Ovary (tissue), 7 donors: ENCODE measurements at regions not wholly inside any gene's neighbourhood (a gene's known extent, or its start where the extent isn't known, plus 50 kb on each side); places are given as distances from the start of the nearest gene placed in this dataset.

Experiments
- DNase-seq, 5 donors: peaks; one replicate each; pipeline ENCODE4 v3.0.0-alpha.2; 2019 to 2020
- H3K27ac ChIP-seq, 2 donors: fragments of 200-600 bp; one replicate each; pipeline versions ENCODE4 v1.5.1 to v1.8.0; 2019 to 2022
- H3K27me3 ChIP-seq: fragments of 200-600 bp; one replicate; pipeline ENCODE4 v1.8.0; 2022
- H3K36me3 ChIP-seq: fragments of 200-600 bp; sonication (generic); one replicate; pipeline ENCODE4 v1.5.1; 2019
- H3K4me1 ChIP-seq: one replicate; pipeline ENCODE4 v1.8.1; 2013; ENCODE audit warnings: mild to moderate bottlenecking, moderate library complexity; ENCODE audit not compliant: insufficient read depth
- H3K4me3 ChIP-seq: fragments of 200-600 bp; sonication (generic); one replicate; pipeline ENCODE4 v1.5.1; 2017
- H3K9me3 ChIP-seq, 2 donors: fragments of 200-600 bp in 1 of 2; sonication (generic) in 1 of 2; one replicate each; pipeline versions ENCODE4 v1.5.1 to v1.8.1; 2013 to 2019; ENCODE audit warnings: mild to moderate bottlenecking in 1 of 2, moderate library complexity in 1 of 2
- EP300 ChIP-seq: sonication (generic); formaldehyde crosslinking; IDR thresholded peaks from one replicate; pipeline ENCODE4 v1.6.1; 2017; ENCODE audit warnings: antibody characterized with exemption
- POLR2A ChIP-seq: fragments of 450-650 bp; IDR thresholded peaks from one replicate; pipeline ENCODE4 v1.6.1; 2017; ENCODE audit warnings: antibody characterized with exemption, mild to moderate bottlenecking, moderate library complexity
- WGBS, 3 donors: extraction: QIAGEN DNeasy Blood & Tissue Kit in 1 of 3; methylation state at CpG; one replicate each; pipeline versions ENCODE4 v1.1.5 to v1.1.7; 2013 to 2017; 5-methylcytosine and 5-hydroxymethylcytosine counted together
- intact Hi-C, 4 donors: fragments of 100-400 bp; cut with DNase I; formaldehyde crosslinking; loops; one replicate each; pipeline versions ENCODE4 v1.11.0 to v1.15.1; 2022 to 2023
- TF ChIP-seq, protein P1 (sequence below), 3 donors: fragments of 450-650 bp in 2 of 3; fragments of 200-600 bp in 1 of 3; IDR thresholded peaks; one replicate each; pipeline versions ENCODE4 v1.5.1 to v1.8.0; 2016 to 2022; ENCODE audit warnings: antibody characterized with exemption in 3 of 3, mild to moderate bottlenecking in 1 of 3
- donor health status: DM: no; HTN: no; CAD: no; lungs with moderate emphysema.
- donor health status: DM: no; HTN: no; CAD: no.
- donor health status: Bipolar disorder and iron deficiency.
- donor health status: DM: no; HTN: no; CAD: no.
- donor health status: DM: yes; HTN: yes; CAD: no.

DNA sequence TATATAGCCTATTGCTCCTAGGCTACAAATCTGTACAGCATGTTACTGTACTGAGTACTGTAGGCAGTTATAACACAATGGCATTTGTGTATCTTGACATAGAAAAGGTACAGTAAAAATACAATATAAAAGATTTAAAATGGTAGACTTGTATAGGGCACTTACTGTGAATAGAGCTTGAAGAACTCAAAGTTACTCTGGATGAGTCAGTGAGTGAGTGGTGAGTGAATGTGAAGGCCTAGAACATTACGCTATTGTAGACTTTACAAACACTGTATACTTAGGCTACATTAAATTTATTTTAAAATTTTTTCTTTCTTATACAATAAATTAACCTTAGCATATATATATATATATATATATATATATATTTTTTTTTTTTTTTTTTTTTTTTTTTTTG is 140.0 kb upstream of the UBE2E1 start:
- H3K36me3 ChIP-seq = no peaks in the 10 kb centered on the region
- H3K27ac ChIP-seq = no peak overlapping the region
- no peaks in the 10 kb centered on the region for H3K27me3 ChIP-seq
- intact Hi-C loops = no loop called here
- no peak overlapping the region for H3K4me3 ChIP-seq
- TF ChIP-seq EP300 = no peak
- TF ChIP-seq, protein P1, sequence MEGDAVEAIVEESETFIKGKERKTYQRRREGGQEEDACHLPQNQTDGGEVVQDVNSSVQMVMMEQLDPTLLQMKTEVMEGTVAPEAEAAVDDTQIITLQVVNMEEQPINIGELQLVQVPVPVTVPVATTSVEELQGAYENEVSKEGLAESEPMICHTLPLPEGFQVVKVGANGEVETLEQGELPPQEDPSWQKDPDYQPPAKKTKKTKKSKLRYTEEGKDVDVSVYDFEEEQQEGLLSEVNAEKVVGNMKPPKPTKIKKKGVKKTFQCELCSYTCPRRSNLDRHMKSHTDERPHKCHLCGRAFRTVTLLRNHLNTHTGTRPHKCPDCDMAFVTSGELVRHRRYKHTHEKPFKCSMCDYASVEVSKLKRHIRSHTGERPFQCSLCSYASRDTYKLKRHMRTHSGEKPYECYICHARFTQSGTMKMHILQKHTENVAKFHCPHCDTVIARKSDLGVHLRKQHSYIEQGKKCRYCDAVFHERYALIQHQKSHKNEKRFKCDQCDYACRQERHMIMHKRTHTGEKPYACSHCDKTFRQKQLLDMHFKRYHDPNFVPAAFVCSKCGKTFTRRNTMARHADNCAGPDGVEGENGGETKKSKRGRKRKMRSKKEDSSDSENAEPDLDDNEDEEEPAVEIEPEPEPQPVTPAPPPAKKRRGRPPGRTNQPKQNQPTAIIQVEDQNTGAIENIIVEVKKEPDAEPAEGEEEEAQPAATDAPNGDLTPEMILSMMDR (IDR thresholded peaks at IDR 0.05) = no peak
- TF ChIP-seq POLR2A = no peak
- H3K9me3 ChIP-seq = no peaks in the 10 kb centered on the region
- no peak for DNase-seq
- peaks cover 5% of the 10 kb centered on the region for H3K4me1 ChIP-seq
- WGBS, 3 donors = 98 to 100% (median 99%) methylated on average over 1 of the region's 1 CpG

DNA sequence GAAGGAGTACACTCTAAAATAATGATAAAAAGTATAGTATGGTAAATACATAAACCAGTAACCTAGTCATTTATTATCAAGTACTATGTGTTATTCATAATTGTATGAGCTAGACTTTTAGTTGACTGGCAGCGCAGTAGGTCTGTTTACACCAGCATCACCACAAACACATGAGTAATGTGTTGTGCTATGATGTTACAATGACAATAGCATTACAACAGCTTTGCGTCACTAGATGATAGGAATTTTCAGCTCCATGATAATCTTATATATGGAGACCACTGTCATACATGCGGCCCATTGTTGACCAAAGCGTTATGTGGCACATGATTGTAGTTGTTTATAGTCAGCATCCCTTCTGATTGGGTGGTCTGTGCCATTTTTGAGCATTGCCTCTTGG is 138.9 kb upstream of the UBE2E1 start:
- 96 to 99% (median 97%) methylated on average over 4 of the region's 4 CpGs for whole genome bisulfite sequencing, 3 donors

DNA sequence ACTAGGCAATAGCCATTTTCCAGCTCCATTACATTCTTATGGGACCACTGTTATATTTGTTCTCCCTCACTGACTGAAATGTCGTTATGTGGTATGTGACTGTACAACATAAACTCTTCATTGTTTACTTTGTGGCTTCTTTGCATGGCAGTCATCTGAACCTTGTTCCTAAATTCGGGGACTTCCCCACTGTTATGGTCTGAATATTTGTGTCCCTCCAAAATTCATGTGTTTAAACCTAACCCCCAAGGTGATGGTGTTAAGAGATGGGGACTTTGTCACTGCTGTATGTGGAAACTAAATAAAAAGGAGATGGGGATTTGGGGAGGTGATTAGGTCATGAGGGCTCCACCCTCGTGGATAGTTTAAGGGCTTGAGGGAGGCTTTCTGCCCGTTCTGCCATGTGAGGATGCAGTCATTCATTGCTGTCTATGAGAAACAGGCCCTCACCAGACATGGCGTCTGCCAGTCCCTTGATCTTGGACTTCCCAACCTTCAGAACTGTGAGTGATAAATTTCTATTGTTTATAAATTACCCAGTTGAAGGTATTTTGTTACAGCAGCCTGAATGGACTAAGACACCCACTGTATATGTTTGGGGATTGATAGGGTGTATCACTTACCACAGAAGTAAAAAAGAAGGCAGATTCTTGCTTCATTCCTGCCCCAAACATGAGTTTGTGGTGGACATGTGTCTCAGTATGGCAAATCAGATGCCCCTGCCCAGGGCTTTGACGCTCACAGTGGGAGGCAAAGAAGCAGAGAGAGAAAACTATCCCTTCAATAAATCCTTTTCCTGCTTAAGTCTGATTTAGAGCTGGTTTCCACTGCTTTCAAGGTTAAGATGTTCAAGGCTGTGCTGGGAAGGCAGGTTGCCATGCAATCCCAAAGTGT is 138.0 kb upstream of the UBE2E1 start:
- H3K27me3 ChIP-seq = no peaks in the 10 kb centered on the region
- no peak overlapping the region for H3K4me3 ChIP-seq
- peaks cover 6% of the 10 kb centered on the region for H3K4me1 ChIP-seq
- DNase-seq = no peak
- 87 to 89% (median 88%) methylated on average over 6 of the region's 6 CpGs for WGBS, 3 donors
- no peak overlapping the region for H3K27ac ChIP-seq
- no peaks in the 10 kb centered on the region for H3K36me3 ChIP-seq
- intact Hi-C loops = no loop called here
- H3K9me3 ChIP-seq = no peaks in the 10 kb centered on the region
- TF ChIP-seq, protein P1 (IDR thresholded peaks at IDR 0.05) = no peak
- TF ChIP-seq POLR2A = no peak
- TF ChIP-seq EP300 = no peak

More for the DNA sequence above, 138.9 kb upstream of the UBE2E1 start:
- Histone ChIP-seq H3K4me1 (peaks cover 5% of the 10 kb centered on the region), H3K27me3 (no peaks in the 10 kb centered on the region), H3K27ac (no peak overlapping the region), H3K9me3 (no peaks in the 10 kb centered on the region), H3K36me3 (no peaks in the 10 kb centered on the region), H3K4me3 (no peak overlapping the region)
- intact Hi-C loops = no loop called here
- TF ChIP-seq EP300 (no peak), POLR2A (no peak)
- TF ChIP-seq, protein P1 (IDR thresholded peaks at IDR 0.05) = no peak
- DNase-seq = no peak

DNA sequence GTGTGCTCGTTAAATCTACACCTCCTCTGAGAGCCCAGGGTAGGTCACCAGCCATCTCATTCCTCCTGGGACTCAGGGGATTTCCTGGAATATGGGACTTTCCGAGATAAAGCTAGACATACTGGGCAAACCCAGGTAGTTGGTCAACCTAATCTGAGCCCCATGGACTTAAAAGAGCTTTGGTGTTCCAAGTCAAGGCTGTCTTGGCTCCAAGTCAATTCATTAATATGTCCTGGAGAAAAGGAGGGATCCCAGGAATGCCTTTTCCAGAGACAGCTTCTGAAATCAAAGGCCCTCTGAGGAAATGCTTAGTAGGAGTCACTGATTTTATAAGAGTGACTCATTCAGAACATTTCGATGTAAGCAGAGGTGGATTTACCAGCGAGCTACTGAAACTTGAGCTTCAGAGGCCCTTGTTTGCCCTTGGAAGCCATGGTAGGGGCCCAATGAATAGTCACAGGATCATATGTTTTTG is 137.3 kb upstream of the UBE2E1 start:
- no peaks in the 10 kb centered on the region for H3K27me3 ChIP-seq
- DNase-seq = no peak
- no peaks in the 10 kb centered on the region for H3K36me3 ChIP-seq
- 19 to 48% (median 22%) methylated on average over 4 of the region's 4 CpGs for WGBS, 3 donors
- no peak overlapping the region for H3K4me3 ChIP-seq
- H3K4me1 ChIP-seq = peaks cover 6% of the 10 kb centered on the region
- no peaks in the 10 kb centered on the region for H3K9me3 ChIP-seq
- no peak for TF ChIP-seq POLR2A
- TF ChIP-seq EP300 = no peak
- TF ChIP-seq, protein P1 (IDR thresholded peaks at IDR 0.05) = no peak
- intact Hi-C loops = no loop called here
- H3K27ac ChIP-seq = no peak overlapping the region
